HG02759 (cell line): ENCODE measurements at regions not wholly inside any gene's neighbourhood (a gene's known extent, or its start where the extent isn't known, plus 50 kb on each side); places are given as distances from the start of the nearest gene placed in this dataset.

Source experiments
- ATAC-seq: cut with Tn5 transposase; IDR thresholded peaks from one replicate; pipeline ENCODE4 v1.9.1; 2021; ENCODE audit warnings: mild to moderate bottlenecking, moderate library complexity; ENCODE audit not compliant: unreplicated experiment

- no peak for ATAC-seq
Measured at GRCh38 chr21:17903929-17904639, 84.9 kb upstream of the C21orf91 start.

GRCh38 chr21:17903029-17903806 is 84.1 kb upstream of the C21orf91 start:
- ATAC-seq = no peak

- no peak for ATAC-seq
Measured at GRCh38 chr21:17901458-17902079, 82.4 kb upstream of the C21orf91 start.

GRCh38 chr21:17900990-17901385 is 81.8 kb upstream of the C21orf91 start:
- no peak for ATAC-seq

- no peak for ATAC-seq
Measured at GRCh38 chr21:17900281-17900989, 81.3 kb upstream of the C21orf91 start.

- ATAC-seq = no peak
Measured at GRCh38 chr21:17889171-17889570, 70.0 kb upstream of the C21orf91 start.

- no peak for ATAC-seq
Measured at GRCh38 chr21:17869115-17869514, 50.0 kb upstream of the C21orf91 start.
